WTC11 (cell line): ENCODE measurements at regions not wholly inside any gene's neighbourhood (a gene's known extent, or its start where the extent isn't known, plus 50 kb on each side); places are given as distances from the start of the nearest gene placed in this dataset.

ENCODE experiments used
- ATAC-seq: fragments of 200-7000 bp; cut with Tn5 transposase; 2 replicates; pipeline ENCODE4 v1.10.0; 2021; ENCODE audit warnings: mild to moderate bottlenecking, moderate library complexity
- CTCF ChIA-PET: fragments of 300-600 bp; sonication (Branson Sonifier 250); formaldehyde crosslinking; loops from one replicate; lab custom pipeline; 2021; ENCODE audit warnings: antibody characterized with exemption; lab: Charles Lee
- POLR2A ChIA-PET: fragments of 350-600 bp; sonication (Branson Sonifier 250); formaldehyde crosslinking; loops from one replicate; lab custom pipeline; 2021; ENCODE audit warnings: antibody characterized with exemption; lab: Charles Lee
- DNase-seq: peaks from one replicate; pipeline ENCODE4 v3.0.0; 2021; ENCODE audit warnings: low spot score
- H3K27ac Mint-ChIP-seq: 2 replicates; pipeline ENCODE4 v1.8.0; 2021; ENCODE audit warnings: mixed read lengths
- H3K27me3 Mint-ChIP-seq: 2 replicates; pipeline ENCODE4 v1.8.0; 2021; ENCODE audit warnings: low read depth, mild to moderate bottlenecking, moderate library complexity, mixed read lengths
- H3K36me3 Mint-ChIP-seq: 2 replicates; pipeline ENCODE4 v1.8.0; 2021; ENCODE audit warnings: mixed read lengths
- H3K4me1 Mint-ChIP-seq: 2 replicates; pipeline ENCODE4 v1.8.0; 2022; ENCODE audit warnings: mixed read lengths
- H3K4me3 Mint-ChIP-seq: 2 replicates; pipeline ENCODE4 v1.8.0; 2021; ENCODE audit warnings: mild to moderate bottlenecking, moderate library complexity, mixed read lengths
- H3K9me3 Mint-ChIP-seq: 2 replicates; pipeline ENCODE4 v1.8.0; 2021; ENCODE audit warnings: mixed read lengths
- CREB1 ChIP-seq: sonication (generic); formaldehyde crosslinking; IDR thresholded peaks from 2 replicates; pipeline ENCODE4 v1.8.0; 2023; ENCODE audit warnings: mild to moderate bottlenecking, missing genetic modification reagents
- ERG ChIP-seq: fragments of 250-450 bp; sonication (Bioruptor Pico); IDR thresholded peaks from 2 replicates; pipeline ENCODE4 v1.8.0; 2021; ENCODE audit warnings: mild to moderate bottlenecking
- NFATC4 ChIP-seq: fragments of 250-450 bp; sonication (Bioruptor Pico); IDR thresholded peaks from 2 replicates; pipeline ENCODE4 v1.9.0; 2021; ENCODE audit warnings: mild to moderate bottlenecking
- NR2C2 ChIP-seq: sonication (generic); formaldehyde crosslinking; IDR thresholded peaks from 2 replicates; pipeline ENCODE4 v1.8.0; 2022; ENCODE audit warnings: mild to moderate bottlenecking, missing genetic modification reagents
- TP53 ChIP-seq: sonication (generic); formaldehyde crosslinking; IDR thresholded peaks from 2 replicates; pipeline ENCODE4 v1.8.1; 2023; ENCODE audit warnings: mild to moderate bottlenecking, missing genetic modification reagents
- USF1 ChIP-seq: sonication (generic); formaldehyde crosslinking; IDR thresholded peaks from 2 replicates; pipeline ENCODE4 v1.8.0; 2022; ENCODE audit warnings: mild to moderate bottlenecking, missing genetic modification reagents
- ZNF138 ChIP-seq: sonication (generic); formaldehyde crosslinking; conservative IDR thresholded peaks from 2 replicates; pipeline ENCODE4 v1.8.1; 2022; ENCODE audit warnings: mild to moderate bottlenecking, moderate library complexity, missing genetic modification reagents
- ZNF423 ChIP-seq: fragments of 250-450 bp; sonication (Bioruptor Pico); IDR thresholded peaks from 2 replicates; pipeline ENCODE4 v2.1.2; 2022; ENCODE audit warnings: mild to moderate bottlenecking, moderate library complexity
- TF ChIP-seq, protein P1 (sequence below): sonication (generic); formaldehyde crosslinking; IDR thresholded peaks from 2 replicates; pipeline ENCODE4 v1.8.1; 2023; ENCODE audit warnings: mild to moderate bottlenecking, missing genetic modification reagents, moderate library complexity
- TF ChIP-seq, protein P2 (sequence below): sonication (generic); formaldehyde crosslinking; IDR thresholded peaks from 2 replicates; pipeline ENCODE4 v1.8.1; 2022; ENCODE audit warnings: low read depth, mild to moderate bottlenecking, moderate library complexity, missing genetic modification reagents, borderline replicate concordance
- TF ChIP-seq, protein P3 (sequence below): sonication (generic); formaldehyde crosslinking; IDR thresholded peaks from 2 replicates; pipeline ENCODE4 v1.8.0; 2022; ENCODE audit warnings: mild to moderate bottlenecking, missing genetic modification reagents
- TF ChIP-seq, protein P4 (sequence below): sonication (generic); formaldehyde crosslinking; IDR thresholded peaks from 2 replicates; pipeline ENCODE4 v1.8.0; 2022; ENCODE audit warnings: mild to moderate bottlenecking, missing genetic modification reagents

GRCh38 chr10:33800986-33801385, 466.5 kb upstream of the NRP1 start:
- DNase-seq: no peak
- H3K27me3 Mint-ChIP-seq: no peaks in the 10 kb centered on the region
- peaks cover 4% of the 10 kb centered on the region for H3K9me3 Mint-ChIP-seq
- no peak for ATAC-seq
- TF ChIP-seq, protein P1, sequence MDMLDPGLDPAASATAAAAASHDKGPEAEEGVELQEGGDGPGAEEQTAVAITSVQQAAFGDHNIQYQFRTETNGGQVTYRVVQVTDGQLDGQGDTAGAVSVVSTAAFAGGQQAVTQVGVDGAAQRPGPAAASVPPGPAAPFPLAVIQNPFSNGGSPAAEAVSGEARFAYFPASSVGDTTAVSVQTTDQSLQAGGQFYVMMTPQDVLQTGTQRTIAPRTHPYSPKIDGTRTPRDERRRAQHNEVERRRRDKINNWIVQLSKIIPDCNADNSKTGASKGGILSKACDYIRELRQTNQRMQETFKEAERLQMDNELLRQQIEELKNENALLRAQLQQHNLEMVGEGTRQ (CRISPR knock-in tag): no peak
- no peak for TF ChIP-seq ZNF138 (CRISPR knock-in tag)
- TF ChIP-seq USF1 (CRISPR knock-in tag): no peak
- H3K4me1 Mint-ChIP-seq: peaks cover 16% of the 10 kb centered on the region
- no peak overlapping the region for H3K4me3 Mint-ChIP-seq
- no peaks in the 10 kb centered on the region for H3K36me3 Mint-ChIP-seq
- H3K27ac Mint-ChIP-seq: no peak overlapping the region
- ChIA-PET POLR2A (no interaction called here), CTCF (no interaction called here)

DNA sequence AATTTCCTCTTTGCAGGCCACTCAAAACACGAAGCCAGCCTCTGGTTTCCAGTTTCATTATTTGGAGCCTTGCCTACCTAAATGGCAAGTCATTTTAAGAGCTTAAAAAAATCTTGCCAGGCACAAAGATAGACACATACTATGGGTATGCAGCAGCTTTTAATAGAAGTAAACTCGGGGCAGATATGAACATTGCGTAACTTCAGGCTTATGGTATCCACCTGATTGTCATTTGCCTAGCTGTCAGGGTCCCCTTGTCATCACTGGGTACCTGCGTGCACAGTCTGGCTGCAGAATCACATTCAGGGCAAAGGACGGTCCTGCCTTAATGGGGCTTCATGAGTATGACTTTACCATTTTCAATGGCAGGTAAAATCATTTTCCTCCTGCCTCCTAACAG, 466.1 kb upstream of the NRP1 start:
- H3K4me3 Mint-ChIP-seq: no peak overlapping the region
- H3K9me3 Mint-ChIP-seq: peaks cover 4% of the 10 kb centered on the region
- no peak for TF ChIP-seq TP53 (CRISPR knock-in tag)
- no peak for TF ChIP-seq CREB1 (CRISPR knock-in tag)
- TF ChIP-seq NR2C2 (CRISPR knock-in tag): no peak
- TF ChIP-seq, protein P2, sequence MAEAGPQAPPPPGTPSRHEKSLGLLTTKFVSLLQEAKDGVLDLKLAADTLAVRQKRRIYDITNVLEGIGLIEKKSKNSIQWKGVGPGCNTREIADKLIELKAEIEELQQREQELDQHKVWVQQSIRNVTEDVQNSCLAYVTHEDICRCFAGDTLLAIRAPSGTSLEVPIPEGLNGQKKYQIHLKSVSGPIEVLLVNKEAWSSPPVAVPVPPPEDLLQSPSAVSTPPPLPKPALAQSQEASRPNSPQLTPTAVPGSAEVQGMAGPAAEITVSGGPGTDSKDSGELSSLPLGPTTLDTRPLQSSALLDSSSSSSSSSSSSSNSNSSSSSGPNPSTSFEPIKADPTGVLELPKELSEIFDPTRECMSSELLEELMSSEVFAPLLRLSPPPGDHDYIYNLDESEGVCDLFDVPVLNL (CRISPR knock-in tag): no peak
- no peak for TF ChIP-seq NFATC4 (CRISPR knock-in tag)
- TF ChIP-seq, protein P3, sequence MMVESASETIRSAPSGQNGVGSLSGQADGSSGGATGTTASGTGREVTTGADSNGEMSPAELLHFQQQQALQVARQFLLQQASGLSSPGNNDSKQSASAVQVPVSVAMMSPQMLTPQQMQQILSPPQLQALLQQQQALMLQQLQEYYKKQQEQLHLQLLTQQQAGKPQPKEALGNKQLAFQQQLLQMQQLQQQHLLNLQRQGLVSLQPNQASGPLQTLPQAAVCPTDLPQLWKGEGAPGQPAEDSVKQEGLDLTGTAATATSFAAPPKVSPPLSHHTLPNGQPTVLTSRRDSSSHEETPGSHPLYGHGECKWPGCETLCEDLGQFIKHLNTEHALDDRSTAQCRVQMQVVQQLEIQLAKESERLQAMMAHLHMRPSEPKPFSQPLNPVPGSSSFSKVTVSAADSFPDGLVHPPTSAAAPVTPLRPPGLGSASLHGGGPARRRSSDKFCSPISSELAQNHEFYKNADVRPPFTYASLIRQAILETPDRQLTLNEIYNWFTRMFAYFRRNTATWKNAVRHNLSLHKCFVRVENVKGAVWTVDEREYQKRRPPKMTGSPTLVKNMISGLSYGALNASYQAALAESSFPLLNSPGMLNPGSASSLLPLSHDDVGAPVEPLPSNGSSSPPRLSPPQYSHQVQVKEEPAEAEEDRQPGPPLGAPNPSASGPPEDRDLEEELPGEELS (CRISPR knock-in tag): no peak
- H3K27me3 Mint-ChIP-seq: no peaks in the 10 kb centered on the region
- DNase-seq: no peak
- no peaks in the 10 kb centered on the region for H3K36me3 Mint-ChIP-seq
- CTCF ChIA-PET: no interaction called here
- no peak overlapping the region for H3K27ac Mint-ChIP-seq
- ATAC-seq: no peak
- POLR2A ChIA-PET: no interaction called here
- peaks cover 16% of the 10 kb centered on the region for H3K4me1 Mint-ChIP-seq

GRCh38 chr10:33799944-33800323, 465.5 kb upstream of the NRP1 start:
- H3K36me3 Mint-ChIP-seq: no peaks in the 10 kb centered on the region
- POLR2A ChIA-PET: no interaction called here
- no peak overlapping the region for H3K4me3 Mint-ChIP-seq
- no peaks in the 10 kb centered on the region for H3K27me3 Mint-ChIP-seq
- peaks cover 16% of the 10 kb centered on the region for H3K4me1 Mint-ChIP-seq
- H3K27ac Mint-ChIP-seq: no peak overlapping the region
- ATAC-seq: no peak
- CTCF ChIA-PET: no interaction called here
- no peak for DNase-seq
- peaks cover 6% of the 10 kb centered on the region for H3K9me3 Mint-ChIP-seq
- TF ChIP-seq ZNF423 (CRISPR knock-in tag) (no peak), ERG (CRISPR knock-in tag) (no peak)
- TF ChIP-seq, protein P1 (CRISPR knock-in tag): no peak
- TF ChIP-seq, protein P4, sequence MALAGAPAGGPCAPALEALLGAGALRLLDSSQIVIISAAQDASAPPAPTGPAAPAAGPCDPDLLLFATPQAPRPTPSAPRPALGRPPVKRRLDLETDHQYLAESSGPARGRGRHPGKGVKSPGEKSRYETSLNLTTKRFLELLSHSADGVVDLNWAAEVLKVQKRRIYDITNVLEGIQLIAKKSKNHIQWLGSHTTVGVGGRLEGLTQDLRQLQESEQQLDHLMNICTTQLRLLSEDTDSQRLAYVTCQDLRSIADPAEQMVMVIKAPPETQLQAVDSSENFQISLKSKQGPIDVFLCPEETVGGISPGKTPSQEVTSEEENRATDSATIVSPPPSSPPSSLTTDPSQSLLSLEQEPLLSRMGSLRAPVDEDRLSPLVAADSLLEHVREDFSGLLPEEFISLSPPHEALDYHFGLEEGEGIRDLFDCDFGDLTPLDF (CRISPR knock-in tag): no peak
